Keratinocyte (primary cell): ENCODE measurements at regions not wholly inside any gene's neighbourhood (a gene's known extent, or its start where the extent isn't known, plus 50 kb on each side); places are given as distances from the start of the nearest gene placed in this dataset.
"Not testable (repeated sequence)": the region's sequence is repeated elsewhere in the genome, so short reads cannot be mapped to it uniquely, and the experiment has no call there.

Source experiments
- DNase-seq: peaks from one replicate; pipeline ENCODE4 v3.0.0-alpha.2; 2011; ENCODE audit warnings: low read depth, missing footprints, low spot score
- FAIRE-seq: peaks from 2 replicates; lab custom pipeline; 2011; peaks lifted over from hg19 to GRCh38; lab: Jason Lieb, UNC
- H2AFZ ChIP-seq: 2 replicates; pipeline ENCODE4 v1.6.0; 2012; ENCODE audit warnings: low read length, control low read depth, inconsistent platforms; ENCODE audit not compliant: control insufficient read depth
- H3K27ac ChIP-seq: 2 replicates; pipeline ENCODE4 v1.5.1; 2011; ENCODE audit warnings: low read length; ENCODE audit not compliant: control insufficient read depth, insufficient read depth
- H3K27me3 ChIP-seq: 3 replicates; pipeline ENCODE4 v1.6.0; 2011; ENCODE audit warnings: low read length; ENCODE audit not compliant: control insufficient read depth, insufficient read depth; ENCODE audit errors: extremely low read depth
- H3K36me3 ChIP-seq, 2 experiments: 2 replicates in 1 of 2; 3 replicates in 1 of 2; pipeline ENCODE4 v1.5.1; 2011; ENCODE audit warnings: low read length in 2 of 2, mild to moderate bottlenecking in 1 of 2; ENCODE audit not compliant: control insufficient read depth in 2 of 2, insufficient read depth in 2 of 2; ENCODE audit errors: extremely low read depth in 1 of 2
- H3K4me1 ChIP-seq: 3 replicates; pipeline ENCODE4 v1.5.1; 2011; ENCODE audit warnings: low read length; ENCODE audit not compliant: control insufficient read depth, insufficient read depth; ENCODE audit errors: extremely low read depth
- H3K4me2 ChIP-seq: 3 replicates; pipeline ENCODE4 v1.6.0; 2011; ENCODE audit warnings: low read depth, low read length; ENCODE audit not compliant: control insufficient read depth, insufficient read depth; ENCODE audit errors: extremely low read depth
- H3K4me3 ChIP-seq, 3 experiments: fragments of 200-600 bp in 1 of 3; sonication (generic) in 1 of 3; 2 replicates in 2 of 3; 3 replicates in 1 of 3; pipeline ENCODE4 v1.5.1; 2011 to 2016; ENCODE audit warnings: low read length in 3 of 3, mild to moderate bottlenecking in 3 of 3, control low read depth in 2 of 3, inconsistent platforms in 1 of 3, low read depth in 1 of 3, mixed read lengths in 1 of 3, mixed run types in 1 of 3, moderate library complexity in 1 of 3; ENCODE audit not compliant: control insufficient read depth in 2 of 3, insufficient read depth in 2 of 3; ENCODE audit errors: extremely low read depth in 1 of 3
- H3K79me2 ChIP-seq: 2 replicates; pipeline ENCODE4 v1.6.0; 2012; ENCODE audit warnings: low read length; ENCODE audit not compliant: control insufficient read depth, insufficient read depth
- H3K9ac ChIP-seq: 3 replicates; pipeline ENCODE4 v1.6.0; 2011; ENCODE audit warnings: low read length; ENCODE audit not compliant: control insufficient read depth, insufficient read depth; ENCODE audit errors: extremely low read depth
- H3K9me1 ChIP-seq: 3 replicates; pipeline ENCODE4 v1.6.0; 2011; ENCODE audit warnings: low read length; ENCODE audit not compliant: control insufficient read depth, insufficient read depth; ENCODE audit errors: extremely low read depth
- H3K9me3 ChIP-seq: 2 replicates; pipeline ENCODE4 v1.5.1; 2012; ENCODE audit warnings: low read depth, low read length; ENCODE audit not compliant: control insufficient read depth
- H4K20me1 ChIP-seq: 3 replicates; pipeline ENCODE4 v1.6.0; 2011; ENCODE audit warnings: low read length; ENCODE audit not compliant: control insufficient read depth, insufficient read depth; ENCODE audit errors: extremely low read depth
- dilution Hi-C: fragments of 300-500 bp; cut with MboI; formaldehyde crosslinking; loops from one replicate; pipeline ENCODE4 v1.7.0; 2020; ENCODE audit warnings: low sequenced_read_pairs; ENCODE audit not compliant: extremely low pct_ligation_motif_present

DNA sequence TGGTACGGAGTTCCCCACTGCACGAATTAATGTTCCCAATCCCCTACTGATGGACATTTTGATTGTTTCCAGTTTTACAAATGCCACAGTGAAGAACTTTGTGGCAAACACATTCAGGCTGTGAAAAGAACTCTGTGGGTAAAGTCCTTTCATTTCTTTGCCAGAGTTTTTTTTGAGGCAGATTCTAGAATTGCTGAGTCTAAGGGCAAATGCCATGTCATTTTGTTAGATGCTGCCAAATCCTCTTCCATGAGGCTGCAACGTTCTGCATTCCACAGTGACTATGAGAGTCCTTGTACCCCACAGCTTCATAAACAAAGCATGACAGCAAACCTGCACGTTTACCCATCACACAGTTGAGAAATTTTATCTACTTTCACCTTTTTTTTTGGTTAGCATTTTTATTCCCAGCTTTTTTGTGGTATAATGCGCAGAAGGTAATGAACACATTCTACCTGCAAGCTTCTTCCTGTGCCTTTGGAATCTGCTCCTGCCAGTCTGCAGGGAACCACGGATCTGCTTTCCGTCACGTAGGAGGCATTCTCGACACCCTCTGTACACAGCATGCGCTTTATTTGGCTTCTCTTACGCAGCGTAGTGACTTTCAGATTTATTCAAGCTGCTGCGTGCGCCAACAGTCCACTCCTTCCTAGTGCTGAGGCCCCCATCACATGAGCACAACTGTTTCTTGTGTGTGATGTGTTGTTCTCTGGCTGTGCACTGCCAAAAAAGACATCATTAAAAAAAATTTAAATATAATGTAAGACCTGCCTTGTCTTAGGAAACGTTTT, 51.2 kb upstream of the TNK2 start:
- not testable (repeated sequence) for DNase-seq, FAIRE-seq

DNA sequence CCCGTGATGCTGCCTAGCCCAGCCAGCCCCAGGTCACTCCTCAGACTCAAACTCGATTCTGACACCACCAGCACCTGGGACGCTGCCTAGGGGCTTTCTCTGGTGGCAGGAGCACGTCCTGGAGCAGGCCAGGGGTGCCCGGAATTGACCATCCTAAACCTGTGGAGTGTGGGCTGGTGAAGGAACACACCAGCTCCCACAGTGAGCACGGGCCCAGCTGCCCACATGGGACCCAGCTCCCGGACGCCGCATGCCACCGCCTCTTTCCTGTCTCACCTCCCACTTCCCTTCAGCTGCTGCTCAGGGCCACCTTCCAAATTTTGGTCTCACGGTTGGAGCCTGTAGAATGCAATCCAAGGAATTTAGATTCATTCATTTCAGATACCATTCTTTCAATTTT, 50.4 kb upstream of the TNK2 start:
- H3K9me1 ChIP-seq, FAIRE-seq, dilution Hi-C loops: not testable (repeated sequence)

More for the DNA sequence above, 51.2 kb upstream of the TNK2 start:
- H3K9ac ChIP-seq, H3K79me2 ChIP-seq, H3K4me3 ChIP-seq, H3K27ac ChIP-seq, H4K20me1 ChIP-seq, dilution Hi-C loops, H2AFZ ChIP-seq, H3K27me3 ChIP-seq, H3K9me3 ChIP-seq, H3K4me2 ChIP-seq, H3K4me1 ChIP-seq, H3K9me1 ChIP-seq, H3K36me3 ChIP-seq: not testable (repeated sequence)

More for the DNA sequence above, 50.4 kb upstream of the TNK2 start:
- H3K4me2 ChIP-seq, H3K9ac ChIP-seq, DNase-seq, H3K4me3 ChIP-seq, H3K79me2 ChIP-seq, H2AFZ ChIP-seq, H3K27me3 ChIP-seq, H4K20me1 ChIP-seq, H3K4me1 ChIP-seq, H3K36me3 ChIP-seq, H3K9me3 ChIP-seq, H3K27ac ChIP-seq: not testable (repeated sequence)
